K562 (cell line): ENCODE measurements at regions not wholly inside any gene's neighbourhood (a gene's known extent, or its start where the extent isn't known, plus 50 kb on each side); places are given as distances from the start of the nearest gene placed in this dataset.

Experiments used
- ATAC-seq: fragments of 200-7000 bp; cut with Tn5 transposase; 3 replicates; pipeline ENCODE4 v1.9.1; 2020; ENCODE audit warnings: moderate library complexity
- BruUV-seq: library from RNA; stranded (reverse); fragments of 400-500 nt; replicated peaks from 2 replicates; lab custom pipeline; 2021; lab: Mats Ljungman, UMichigan
- CTCF ChIA-PET: fragments of 300-600 bp; formaldehyde crosslinking; extraction: SDS; loops from one replicate; lab custom pipeline; 2021; ENCODE audit warnings: low intra/inter-chr PET ratio; lab: Yijun Ruan, JAX
- POLR2A ChIA-PET: fragments of 300-600, 350-650 bp; sonication (Branson Sonifier 250); formaldehyde crosslinking; extraction: SDS; loops from one replicate; lab custom pipeline; 2021; ENCODE audit warnings: antibody characterized with exemption, inconsistent platforms; lab: Yijun Ruan, JAX
- DNase-seq, 4 experiments: peaks; one replicate each; pipeline versions ENCODE4 v3.0.0 to v3.0.0-alpha.2; 2011 to 2018; ENCODE audit warnings: low spot score in 3 of 4, mixed read lengths in 3 of 4; ENCODE audit errors: extremely low read depth in 1 of 4
- FAIRE-seq: peaks from 2 replicates; lab custom pipeline; 2011; peaks lifted over from hg19 to GRCh38; lab: Jason Lieb, UNC
- H2AFZ ChIP-seq: 2 replicates; pipeline ENCODE4 v1.6.0; 2011; ENCODE audit warnings: low read depth, low read length, control low read depth, inconsistent platforms
- H3K27ac ChIP-seq: fragments of 200-600 bp; 3 replicates; pipeline ENCODE4 v1.8.0; 2011; ENCODE audit warnings: low read depth, mild to moderate bottlenecking, control low read depth, inconsistent platforms, low read length, moderate library complexity, mixed read lengths; ENCODE audit errors: extremely low read depth
- H3K27me3 ChIP-seq, 2 experiments: fragments of 300-600 bp in 1 of 2; 2 replicates in 1 of 2; 3 replicates in 1 of 2; pipeline versions ENCODE4 v1.6.0 to v1.8.0; 2011; ENCODE audit warnings: inconsistent platforms in 2 of 2, low read length in 2 of 2, mild to moderate bottlenecking in 1 of 2, mixed read lengths in 1 of 2, moderate library complexity in 1 of 2; ENCODE audit not compliant: control insufficient read depth in 2 of 2, insufficient read depth in 2 of 2
- H3K36me3 ChIP-seq: fragments of 300-600 bp; 3 replicates; pipeline ENCODE4 v1.8.0; 2011; ENCODE audit warnings: mild to moderate bottlenecking, low read length, inconsistent platforms; ENCODE audit not compliant: control insufficient read depth, insufficient read depth
- H3K4me1 ChIP-seq, 2 experiments: fragments of 200-600 bp in 1 of 2; replicated peaks in 1 of 2; 2 replicates in 1 of 2; 3 replicates in 1 of 2; pipeline versions ENCODE4 v1.5.1 to v1.8.0; 2011; ENCODE audit warnings: inconsistent platforms in 2 of 2, low read length in 2 of 2, mild to moderate bottlenecking in 1 of 2, mixed read lengths in 1 of 2, moderate library complexity in 1 of 2; ENCODE audit not compliant: control insufficient read depth in 2 of 2, insufficient read depth in 2 of 2
- H3K4me2 ChIP-seq: 2 replicates; pipeline ENCODE4 v1.6.1; 2011; ENCODE audit warnings: low read length, control low read depth, inconsistent platforms, mixed read lengths; ENCODE audit not compliant: insufficient read depth
- H3K4me3 ChIP-seq: fragments of 200-600 bp; sonication (generic), shearing (Covaris generic); 2 replicates; pipeline ENCODE4 v1.5.1; 2016; ENCODE audit warnings: control low read depth, inconsistent platforms
- H3K79me2 ChIP-seq: fragments of 200-600 bp; 3 replicates; pipeline ENCODE4 v1.8.0; 2011; ENCODE audit warnings: low read length, inconsistent platforms; ENCODE audit not compliant: control insufficient read depth, insufficient read depth
- H3K9ac ChIP-seq, 2 experiments: 2 replicates each; pipeline versions ENCODE4 v1.6.0 to v1.6.1; 2011; ENCODE audit warnings: low read depth in 2 of 2, low read length in 2 of 2, control low read depth in 1 of 2, inconsistent platforms in 1 of 2, mild to moderate bottlenecking in 1 of 2, mixed read lengths in 1 of 2; ENCODE audit not compliant: insufficient read depth in 1 of 2
- H3K9me1 ChIP-seq: one replicate; pipeline ENCODE4 v1.6.0; 2011; ENCODE audit warnings: inconsistent platforms, mild to moderate bottlenecking, low read length, moderate library complexity; ENCODE audit not compliant: control insufficient read depth, insufficient read depth
- H3K9me3 ChIP-seq: replicated peaks from 2 replicates; pipeline ENCODE4 v1.5.1; 2011; ENCODE audit warnings: low read depth, low read length, inconsistent platforms; ENCODE audit not compliant: control insufficient read depth, insufficient read depth
- H4K20me1 ChIP-seq: replicated peaks from 2 replicates; pipeline ENCODE4 v1.6.1; 2011; ENCODE audit warnings: low read length, inconsistent platforms, mixed read lengths; ENCODE audit not compliant: control insufficient read depth, insufficient read depth
- C11orf30 ChIP-seq: fragments of 450-650 bp; IDR thresholded peaks from 2 replicates; pipeline ENCODE4 v1.6.1; 2016; ENCODE audit warnings: low read depth, mild to moderate bottlenecking
- CHD7 ChIP-seq: fragments of 200-600 bp; sonication (generic); IDR thresholded peaks from one replicate; pipeline ENCODE4 v1.6.1; 2012; ENCODE audit warnings: mild to moderate bottlenecking, low read depth, low read length, inconsistent platforms
- CTCF ChIP-seq, 3 experiments: IDR thresholded peaks in 2 of 3; conservative IDR thresholded peaks in 1 of 3; 2 replicates each; pipeline ENCODE4 v1.5.1; 2011 to 2012; ENCODE audit warnings: low read length in 3 of 3, mild to moderate bottlenecking in 3 of 3, control low read depth in 2 of 3, improper control_type of control experiment in 1 of 3, inconsistent platforms in 1 of 3, low read depth in 1 of 3, mixed read lengths in 1 of 3, moderate library complexity in 1 of 3; ENCODE audit not compliant: insufficient read depth in 2 of 3
- HDAC1 ChIP-seq, 2 experiments: fragments of 450-650 bp; IDR thresholded peaks; 2 replicates each; pipeline ENCODE4 v1.6.1; 2016 to 2017; ENCODE audit warnings: inconsistent platforms in 1 of 2, mild to moderate bottlenecking in 1 of 2, moderate library complexity in 1 of 2
- SMARCA4 ChIP-seq: fragments of 450-650 bp; IDR thresholded peaks from 2 replicates; pipeline ENCODE4 v1.6.1; 2016
- ZNF431 ChIP-seq: sonication (generic); formaldehyde crosslinking; IDR thresholded peaks from 2 replicates; pipeline ENCODE4 v1.8.0; 2022; ENCODE audit warnings: mild to moderate bottlenecking, missing genetic modification reagents
- ZZZ3 ChIP-seq: fragments of 450-650 bp; IDR thresholded peaks from 2 replicates; pipeline ENCODE4 v1.6.1; 2016; ENCODE audit warnings: antibody characterized with exemption, mild to moderate bottlenecking, moderate library complexity
- in situ Hi-C: fragments of 300-500 bp; cut with MboI; formaldehyde crosslinking; loops from 4 replicates; pipeline ENCODE4 v1.15.0; 2018; ENCODE audit warnings: inconsistent platforms, mixed read lengths
- intact Hi-C: fragments of 100-400 bp; cut with micrococcal nuclease; formaldehyde crosslinking; loops from 2 replicates; pipeline ENCODE4 v1.14.2; 2022

GRCh38 chr6:90714319-90714718, 127.4 kb upstream of the MAP3K7 start:
- no peaks in the 10 kb centered on the region for H3K79me2 ChIP-seq
- no peaks in the 10 kb centered on the region; a peak in 2 of 5 replicates for H3K27me3 ChIP-seq
- H3K4me1 ChIP-seq, result no peaks in the 10 kb centered on the region
- FAIRE-seq, result no peak
- ChIA-PET CTCF (no interaction called here), POLR2A (no interaction called here)
- H3K4me2 ChIP-seq, result no peak overlapping the region
- no peaks in the 10 kb centered on the region for H3K9me1 ChIP-seq
- in situ Hi-C loops (no loop called here), intact Hi-C loops (no loop called here)
- no peak overlapping the region for H2AFZ ChIP-seq
- no TSS peak for BruUV-seq
- H3K4me3 ChIP-seq, result no peak overlapping the region
- no peak for ATAC-seq
- no peak overlapping the region for H3K9ac ChIP-seq
- DNase-seq, result no peak
- no peaks in the 10 kb centered on the region for H3K36me3 ChIP-seq
- H4K20me1 ChIP-seq, result no peaks in the 10 kb centered on the region
- H3K27ac ChIP-seq, result no peak overlapping the region
- no peaks in the 10 kb centered on the region for H3K9me3 ChIP-seq
- TF ChIP-seq ZZZ3 (no peak), SMARCA4 (no peak), CHD7 (no peak), C11orf30 (no peak), HDAC1 (IDR thresholded peaks at IDR 0.05) (no peak), CTCF (IDR thresholded peaks at IDR 0.05 in 2 of 3, conservative IDR thresholded peaks at IDR 0.05 in 1 of 3; ENCODE audit: insufficient read depth in 2 of 3, low read depth in 1 of 3, low read length in 3 of 3) (no peak), ZNF431 (CRISPR knock-in tag) (no peak)
